GM12878 (cell line): ENCODE measurements at regions not wholly inside any gene's neighbourhood (a gene's known extent, or its start where the extent isn't known, plus 50 kb on each side); places are given as distances from the start of the nearest gene placed in this dataset.

Experiments used
- ATAC-seq: fragments of 200-7000 bp; cut with Tn5 transposase; 3 replicates; pipeline ENCODE4 v1.9.1; 2020; ENCODE audit warnings: mild to moderate bottlenecking, moderate library complexity
- BruUV-seq: library from RNA; stranded (reverse); fragments of 400-500 nt; replicated peaks from 2 replicates; lab custom pipeline; 2021; lab: Mats Ljungman, UMichigan
- CTCF ChIA-PET: fragments of 300-600 bp; sonication (Branson Sonifier 250); formaldehyde crosslinking; extraction: SDS; loops from one replicate; lab custom pipeline; 2021; ENCODE audit warnings: inconsistent platforms; lab: Yijun Ruan, JAX
- POLR2A ChIA-PET: fragments of 350-600 bp; formaldehyde crosslinking; extraction: SDS; loops from one replicate; lab custom pipeline; 2021; ENCODE audit warnings: inconsistent platforms; lab: Charles Lee
- RAD21 ChIA-PET: fragments of 300-600 bp; sonication (Branson Sonifier 250); formaldehyde crosslinking; loops from one replicate; lab custom pipeline; 2023; ENCODE audit warnings: antibody characterized with exemption; ENCODE audit not compliant: unreplicated experiment; lab: Charles Lee
- SMC1A ChIA-PET: fragments of 300-600 bp; sonication (Branson Sonifier 250); formaldehyde crosslinking; loops from one replicate; lab custom pipeline; 2023; ENCODE audit not compliant: unreplicated experiment, uncharacterized antibody; lab: Charles Lee
- DNase-seq: peaks from one replicate; pipeline ENCODE4 v3.0.0-alpha.2; 2011; ENCODE audit warnings: low read depth, low spot score
- FAIRE-seq: peaks from 3 replicates; lab custom pipeline; 2011; peaks lifted over from hg19 to GRCh38; lab: Jason Lieb, UNC
- H2AFZ ChIP-seq: 2 replicates; pipeline ENCODE4 v1.6.0; 2011; ENCODE audit warnings: low read depth, low read length, control low read depth; ENCODE audit not compliant: control insufficient read depth
- H3K27ac ChIP-seq: 2 replicates; pipeline ENCODE4 v1.5.1; 2011; ENCODE audit warnings: control low read depth; ENCODE audit not compliant: control insufficient read depth, insufficient read depth
- H3K27me3 ChIP-seq, 2 experiments: replicated peaks in 1 of 2; 2 replicates each; pipeline versions ENCODE4 v1.6.0 to v1.6.1; 2011; ENCODE audit warnings: low read length in 1 of 2; ENCODE audit not compliant: control insufficient read depth in 2 of 2, insufficient read depth in 2 of 2
- H3K36me3 ChIP-seq, 2 experiments: 2 replicates each; pipeline ENCODE4 v1.5.1; 2011; ENCODE audit warnings: low read length in 1 of 2; ENCODE audit not compliant: control insufficient read depth in 2 of 2, insufficient read depth in 2 of 2
- H3K4me1 ChIP-seq: 2 replicates; pipeline ENCODE4 v1.6.1; 2011; ENCODE audit warnings: mild to moderate bottlenecking, low read length, moderate library complexity, mixed read lengths; ENCODE audit not compliant: control insufficient read depth, insufficient read depth
- H3K4me2 ChIP-seq: 2 replicates; pipeline ENCODE4 v1.6.0; 2011; ENCODE audit warnings: control low read depth; ENCODE audit not compliant: control insufficient read depth, insufficient read depth
- H3K4me3 ChIP-seq: fragments of 200-600 bp; sonication (generic); 2 replicates; pipeline ENCODE4 v1.5.1; 2016
- H3K79me2 ChIP-seq: 2 replicates; pipeline ENCODE4 v1.6.0; 2011; ENCODE audit warnings: low read length; ENCODE audit not compliant: control insufficient read depth, insufficient read depth
- H3K9ac ChIP-seq: 2 replicates; pipeline ENCODE4 v1.8.0; 2011; ENCODE audit warnings: low read length, control low read depth, mixed read lengths; ENCODE audit not compliant: control insufficient read depth, insufficient read depth
- H3K9me3 ChIP-seq: replicated peaks from 3 replicates; pipeline ENCODE4 v1.5.1; 2011; ENCODE audit warnings: mild to moderate bottlenecking, low read length; ENCODE audit not compliant: control insufficient read depth, insufficient read depth
- H4K20me1 ChIP-seq: 2 replicates; pipeline ENCODE4 v1.6.0; 2011; ENCODE audit not compliant: control insufficient read depth, insufficient read depth
- WGBS: methylation state at CpG from one replicate; pipeline ENCODE4 v1.1.6; 2016; ENCODE audit warnings: low lambda C conversion rate; ENCODE audit not compliant: insufficient replicate concordance, insufficient coverage; ENCODE audit errors: missing lambda C conversion rate; 5-methylcytosine and 5-hydroxymethylcytosine counted together
- in situ Hi-C: fragments of 300-500 bp; cut with MboI; formaldehyde crosslinking; loops from 9 replicates; pipeline ENCODE4 v1.14.3; 2018; ENCODE audit warnings: mixed read lengths
- intact Hi-C: fragments of 100-400 bp; cut with micrococcal nuclease; formaldehyde crosslinking; loops from one replicate; pipeline ENCODE4 v1.14.2; 2022; ENCODE audit not compliant: unreplicated experiment
- TF ChIP-seq, protein P1 (sequence below): IDR thresholded peaks from 2 replicates; pipeline ENCODE4 v1.6.1; 2012; ENCODE audit warnings: low read depth, low read length, improper control_type of control experiment
- TF ChIP-seq, protein P2 (sequence below): fragments of 450-650 bp; formaldehyde crosslinking; IDR thresholded peaks from 2 replicates; pipeline ENCODE4 v1.4.0; 2020; ENCODE audit warnings: mild to moderate bottlenecking, moderate library complexity

DNA sequence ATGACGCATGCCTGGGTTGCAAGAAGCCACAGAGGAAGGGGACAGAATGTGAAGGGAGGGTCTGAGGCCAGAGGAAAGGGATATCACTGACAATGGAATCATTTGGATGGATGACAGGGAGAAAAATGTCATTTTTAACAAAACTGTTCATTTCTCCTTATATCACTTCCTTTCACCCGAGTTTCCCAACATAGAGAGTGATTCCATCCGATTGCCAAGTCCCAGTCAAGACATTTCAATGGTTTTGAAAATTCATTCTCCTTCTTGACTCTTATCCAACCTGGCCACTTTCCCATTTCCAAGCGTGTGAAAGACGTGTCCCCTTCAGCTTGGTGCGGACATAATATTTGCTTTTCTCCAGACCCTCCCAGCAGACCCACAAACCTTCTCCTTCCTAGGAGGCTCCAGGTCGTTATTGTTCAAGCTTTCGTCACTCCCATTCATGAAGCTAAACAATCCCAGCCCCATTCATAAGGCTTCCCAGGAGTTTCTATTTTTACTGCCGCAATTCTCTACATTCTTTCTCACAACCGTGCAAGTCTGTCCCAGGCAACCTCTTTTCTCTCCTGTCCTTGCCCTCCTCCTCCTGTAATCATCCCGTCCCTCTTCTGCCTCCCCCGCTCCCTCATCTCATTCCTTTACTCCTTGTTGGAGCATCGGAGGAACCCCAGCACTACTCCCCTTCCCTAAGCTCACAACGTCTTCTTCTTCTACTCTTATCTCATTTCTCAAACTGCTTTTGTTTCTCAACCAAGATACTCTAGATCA lies 301.3 kb upstream of the KLF6 start:
- WGBS: 53% methylated on average over 14 of the region's 14 CpGs
- Histone ChIP-seq H3K27me3 (no peaks in the 10 kb centered on the region), H3K79me2 (no peaks in the 10 kb centered on the region), H3K4me3 (no peak overlapping the region), H4K20me1 (no peaks in the 10 kb centered on the region), H3K36me3 (no peaks in the 10 kb centered on the region), H3K9ac (no peak overlapping the region), H3K9me3 (no peaks in the 10 kb centered on the region; the same call in 2 of the 3 replicates), H2AFZ (no peak overlapping the region), H3K4me1 (no peaks in the 10 kb centered on the region), H3K4me2 (no peak overlapping the region), H3K27ac (no peak overlapping the region)
- no TSS peak for BruUV-seq
- FAIRE-seq (no peak), ATAC-seq (no peak), DNase-seq (no peak)
- TF ChIP-seq, protein P1, sequence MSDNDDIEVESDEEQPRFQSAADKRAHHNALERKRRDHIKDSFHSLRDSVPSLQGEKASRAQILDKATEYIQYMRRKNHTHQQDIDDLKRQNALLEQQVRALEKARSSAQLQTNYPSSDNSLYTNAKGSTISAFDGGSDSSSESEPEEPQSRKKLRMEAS: no peak
- TF ChIP-seq, protein P2, sequence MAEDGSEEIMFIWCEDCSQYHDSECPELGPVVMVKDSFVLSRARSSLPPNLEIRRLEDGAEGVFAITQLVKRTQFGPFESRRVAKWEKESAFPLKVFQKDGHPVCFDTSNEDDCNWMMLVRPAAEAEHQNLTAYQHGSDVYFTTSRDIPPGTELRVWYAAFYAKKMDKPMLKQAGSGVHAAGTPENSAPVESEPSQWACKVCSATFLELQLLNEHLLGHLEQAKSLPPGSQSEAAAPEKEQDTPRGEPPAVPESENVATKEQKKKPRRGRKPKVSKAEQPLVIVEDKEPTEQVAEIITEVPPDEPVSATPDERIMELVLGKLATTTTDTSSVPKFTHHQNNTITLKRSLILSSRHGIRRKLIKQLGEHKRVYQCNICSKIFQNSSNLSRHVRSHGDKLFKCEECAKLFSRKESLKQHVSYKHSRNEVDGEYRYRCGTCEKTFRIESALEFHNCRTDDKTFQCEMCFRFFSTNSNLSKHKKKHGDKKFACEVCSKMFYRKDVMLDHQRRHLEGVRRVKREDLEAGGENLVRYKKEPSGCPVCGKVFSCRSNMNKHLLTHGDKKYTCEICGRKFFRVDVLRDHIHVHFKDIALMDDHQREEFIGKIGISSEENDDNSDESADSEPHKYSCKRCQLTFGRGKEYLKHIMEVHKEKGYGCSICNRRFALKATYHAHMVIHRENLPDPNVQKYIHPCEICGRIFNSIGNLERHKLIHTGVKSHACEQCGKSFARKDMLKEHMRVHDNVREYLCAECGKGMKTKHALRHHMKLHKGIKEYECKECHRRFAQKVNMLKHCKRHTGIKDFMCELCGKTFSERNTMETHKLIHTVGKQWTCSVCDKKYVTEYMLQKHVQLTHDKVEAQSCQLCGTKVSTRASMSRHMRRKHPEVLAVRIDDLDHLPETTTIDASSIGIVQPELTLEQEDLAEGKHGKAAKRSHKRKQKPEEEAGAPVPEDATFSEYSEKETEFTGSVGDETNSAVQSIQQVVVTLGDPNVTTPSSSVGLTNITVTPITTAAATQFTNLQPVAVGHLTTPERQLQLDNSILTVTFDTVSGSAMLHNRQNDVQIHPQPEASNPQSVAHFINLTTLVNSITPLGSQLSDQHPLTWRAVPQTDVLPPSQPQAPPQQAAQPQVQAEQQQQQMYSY (CRISPR knock-in tag): no peak
- ChIA-PET CTCF (no interaction called here), POLR2A (no interaction called here), RAD21 (no interaction called here), SMC1A (no interaction called here)
- in situ Hi-C loops (no loop called here), intact Hi-C loops (no loop called here)
